Stimulated activated naive CD8-positive, alpha-beta T cell treated with anti-CD3 and anti-CD28 coated beads, Interleukin-15, amount 100 ng/mL, for 72 hours (primary cell): ENCODE measurements at regions not wholly inside any gene's neighbourhood (a gene's known extent, or its start where the extent isn't known, plus 50 kb on each side); places are given as distances from the start of the nearest gene placed in this dataset.
A peak's percentile ranks its signal among the peaks of the same experiment; 100 is the strongest.
"Not testable (repeated sequence)": the region's sequence is repeated elsewhere in the genome, so short reads cannot be mapped to it uniquely, and the experiment has no call there.

Source experiments
- ATAC-seq: fragments of 150-1000 bp; cut with Tn5 transposase; 2 replicates; pipeline ENCODE4 v1.10.0; 2021; ENCODE audit warnings: mild to moderate bottlenecking, moderate library complexity
- DNase-seq, 2 donors: peaks; one replicate each; pipeline ENCODE4 v3.0.0; 2021 to 2022
- H3K27ac Mint-ChIP-seq, 2 donors: one replicate each; pipeline ENCODE4 v1.8.0; 2022; ENCODE audit warnings: mild to moderate bottlenecking in 2 of 2, mixed read lengths in 2 of 2, moderate library complexity in 2 of 2
- H3K27me3 Mint-ChIP-seq: one replicate; pipeline ENCODE4 v1.8.0; 2022; ENCODE audit warnings: mixed read lengths
- H3K4me1 Mint-ChIP-seq: one replicate; pipeline ENCODE4 v1.8.0; 2022; ENCODE audit warnings: mild to moderate bottlenecking, mixed read lengths
- H3K4me3 Mint-ChIP-seq, 2 donors: one replicate each; pipeline ENCODE4 v1.8.0; 2022; ENCODE audit warnings: mild to moderate bottlenecking in 2 of 2, mixed read lengths in 2 of 2, moderate library complexity in 1 of 2
- H3K9me3 Mint-ChIP-seq, 2 donors: one replicate each; pipeline ENCODE4 v1.8.0; 2022; ENCODE audit warnings: mixed read lengths in 2 of 2

DNA sequence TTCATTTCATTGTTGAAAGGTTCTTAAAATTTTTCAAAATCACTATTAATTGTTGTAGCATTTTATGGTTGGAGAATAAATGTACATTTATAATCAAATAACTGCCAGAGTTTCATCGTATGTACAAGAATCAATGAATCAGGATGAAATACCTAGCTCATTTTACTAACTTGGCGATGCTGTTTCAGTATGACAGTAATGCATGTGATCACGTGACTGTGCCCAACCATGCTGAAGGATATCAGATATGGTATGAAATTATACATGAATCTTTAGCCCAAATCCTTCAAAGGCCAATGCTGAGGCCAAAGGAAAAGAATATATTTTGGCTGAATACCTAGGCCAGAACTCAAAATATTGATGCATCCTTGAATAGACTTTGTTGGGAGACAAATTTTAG, 288.3 kb upstream of the TGFBR2 start:
- Mint-ChIP-seq H3K27me3 (no peaks in the 10 kb centered on the region), H3K4me1 (peaks cover 36% of the 10 kb centered on the region), H3K4me3 (no peak overlapping the region), H3K9me3 (peaks cover 0 to 17% of the 10 kb centered on the region in 2 donors), H3K27ac (no peak overlapping the region)
- DNase-seq, result no peak
- no peak for ATAC-seq

DNA sequence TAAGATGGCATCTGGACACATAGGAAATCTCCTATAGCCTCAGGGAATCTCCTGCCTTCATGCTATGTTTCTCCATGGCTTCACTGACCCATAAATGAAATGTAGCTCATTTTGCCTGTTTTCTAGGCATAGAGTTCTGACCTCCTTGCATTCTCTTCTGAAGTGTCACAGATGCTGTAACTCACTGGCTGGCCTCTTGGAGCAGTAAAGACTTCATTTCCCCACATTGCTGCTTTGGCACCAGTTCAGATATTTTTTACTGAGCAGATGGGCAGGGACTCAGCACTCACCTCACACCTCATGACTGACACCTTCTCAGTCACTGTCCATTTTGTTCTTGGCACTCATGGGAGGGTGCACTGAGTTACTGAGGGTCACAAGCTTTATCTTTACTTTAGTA, 286.7 kb upstream of the TGFBR2 start:
- peaks cover 33% of the 10 kb centered on the region for H3K4me1 Mint-ChIP-seq
- DNase-seq (peak; percentile 42 to 56), ATAC-seq (peak; percentile 100)
- no peaks in the 10 kb centered on the region for H3K27me3 Mint-ChIP-seq
- peak overlapping the region in 1 of 2 donors; percentile 91 for H3K27ac Mint-ChIP-seq
- H3K9me3 Mint-ChIP-seq, result peaks cover 0 to 19% of the 10 kb centered on the region in 2 donors
- peak overlapping the region in 1 of 2 donors; percentile 61 for H3K4me3 Mint-ChIP-seq

GRCh38 chr3:30320392-30320791, 286.0 kb upstream of the TGFBR2 start:
- DNase-seq (no peak), ATAC-seq (no peak)
- peaks cover 26% of the 10 kb centered on the region for H3K4me1 Mint-ChIP-seq
- H3K27ac Mint-ChIP-seq, result peak overlapping the region in 1 of 2 donors; percentile 78
- H3K27me3 Mint-ChIP-seq, result no peaks in the 10 kb centered on the region
- H3K9me3 Mint-ChIP-seq, result peaks cover 0 to 19% of the 10 kb centered on the region in 2 donors
- H3K4me3 Mint-ChIP-seq, result no peak overlapping the region

DNA sequence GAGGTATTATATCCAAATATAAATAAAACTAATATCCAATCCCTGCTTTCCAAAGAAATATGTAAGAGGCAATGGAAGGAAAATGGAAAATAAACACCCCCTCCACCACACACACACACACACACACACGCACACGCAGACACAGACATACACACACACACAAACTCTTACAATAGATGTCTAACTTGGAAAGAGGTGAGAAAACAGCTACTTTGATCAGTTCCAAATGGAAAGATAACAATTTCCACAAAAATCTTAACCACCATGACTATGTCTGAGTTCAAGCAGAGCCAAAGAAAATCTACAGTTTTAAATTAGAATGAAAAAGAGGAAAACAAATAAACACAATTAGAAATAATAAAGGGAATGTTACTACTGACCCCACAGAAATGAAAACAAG, 285.3 kb upstream of the TGFBR2 start:
- no peak for DNase-seq
- no peaks in the 10 kb centered on the region for H3K27me3 Mint-ChIP-seq
- no peak overlapping the region for H3K4me3 Mint-ChIP-seq
- no peak for ATAC-seq
- no peak overlapping the region for H3K27ac Mint-ChIP-seq
- H3K4me1 Mint-ChIP-seq, result peaks cover 19% of the 10 kb centered on the region
- peaks cover 0 to 19% of the 10 kb centered on the region in 2 donors for H3K9me3 Mint-ChIP-seq

GRCh38 chr3:30323649-30324048, 282.8 kb upstream of the TGFBR2 start:
- H3K9me3 Mint-ChIP-seq, result peaks cover 0 to 19% of the 10 kb centered on the region in 2 donors
- not testable (repeated sequence) for H3K4me3 Mint-ChIP-seq, H3K27me3 Mint-ChIP-seq, DNase-seq, ATAC-seq
- peaks cover 21% of the 10 kb centered on the region for H3K4me1 Mint-ChIP-seq
- H3K27ac Mint-ChIP-seq, result peak overlapping the region in 1 of 2 donors; percentile 37

- Mint-ChIP-seq H3K27me3 (no peaks in the 10 kb centered on the region), H3K9me3 (peaks cover 0 to 17% of the 10 kb centered on the region in 2 donors), H3K27ac (no peak overlapping the region), H3K4me1 (peaks cover 15% of the 10 kb centered on the region), H3K4me3 (no peak overlapping the region)
- DNase-seq (no peak), ATAC-seq (no peak)
Observed at GRCh38 chr3:30324587-30324986, 281.8 kb upstream of the TGFBR2 start.

DNA sequence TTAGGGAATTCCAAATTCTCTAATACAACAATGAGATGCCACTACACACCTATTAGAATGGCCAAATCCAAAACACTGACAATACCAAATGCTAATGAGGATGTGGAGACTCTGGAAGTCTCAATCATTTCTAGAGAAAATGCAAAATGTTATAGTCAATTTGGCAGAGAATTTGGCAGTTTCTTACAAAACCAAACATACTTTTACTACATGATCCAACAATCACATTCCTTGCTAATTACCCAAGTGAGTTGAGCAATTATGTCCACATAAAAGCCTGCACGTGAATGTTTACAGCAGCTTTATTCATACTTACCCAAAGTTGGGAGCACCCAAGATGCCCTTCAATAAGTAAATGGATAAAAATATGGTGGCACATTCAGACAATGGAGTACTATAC, 278.4 kb upstream of the TGFBR2 start:
- not testable (repeated sequence) for H3K9me3 Mint-ChIP-seq, ATAC-seq, DNase-seq, H3K4me3 Mint-ChIP-seq, H3K27me3 Mint-ChIP-seq, H3K27ac Mint-ChIP-seq
- H3K4me1 Mint-ChIP-seq, result peaks cover 31% of the 10 kb centered on the region

- H3K9me3 Mint-ChIP-seq, H3K4me3 Mint-ChIP-seq, H3K27ac Mint-ChIP-seq, DNase-seq, ATAC-seq, H3K27me3 Mint-ChIP-seq: not testable (repeated sequence)
- H3K4me1 Mint-ChIP-seq, result peaks cover 38% of the 10 kb centered on the region
Observed at GRCh38 chr3:30328935-30329334, 277.5 kb upstream of the TGFBR2 start.

DNA sequence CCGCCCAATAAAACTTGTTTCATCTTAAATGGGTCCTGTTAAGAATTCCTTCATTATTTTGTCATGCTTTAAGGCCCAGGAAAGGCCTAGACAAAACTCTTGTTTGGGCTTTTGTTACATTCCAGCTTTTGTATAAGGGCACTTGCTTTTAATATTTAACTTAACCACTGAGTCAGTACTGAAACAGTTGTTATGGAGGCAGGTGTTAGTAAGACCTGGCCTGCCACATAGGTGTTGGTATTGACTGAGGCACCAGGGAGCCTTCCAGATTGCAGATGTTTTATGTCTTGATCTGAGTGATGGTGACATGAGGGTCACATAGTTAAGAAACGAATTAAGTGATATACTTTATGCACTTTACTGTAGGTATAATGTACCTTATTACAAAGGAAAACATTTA, 274.9 kb upstream of the TGFBR2 start:
- ATAC-seq (peak; percentile 81), DNase-seq (peak in 1 of 2 donors; percentile 33)
- no peaks in the 10 kb centered on the region for H3K9me3 Mint-ChIP-seq
- peak overlapping the region in 1 of 2 donors; percentile 74 for H3K27ac Mint-ChIP-seq
- H3K4me1 Mint-ChIP-seq, result peaks cover 38% of the 10 kb centered on the region
- no peaks in the 10 kb centered on the region for H3K27me3 Mint-ChIP-seq
- no peak overlapping the region for H3K4me3 Mint-ChIP-seq

GRCh38 chr3:30332196-30333021, 274.0 kb upstream of the TGFBR2 start:
- Mint-ChIP-seq H3K27me3 (no peaks in the 10 kb centered on the region), H3K4me3 (peak overlapping the region; percentile 83 to 85), H3K9me3 (no peaks in the 10 kb centered on the region), H3K4me1 (peaks cover 38% of the 10 kb centered on the region), H3K27ac (peak overlapping the region; percentile 78 to 95)
- DNase-seq, result no peak
- ATAC-seq, result peak; percentile 80

DNA sequence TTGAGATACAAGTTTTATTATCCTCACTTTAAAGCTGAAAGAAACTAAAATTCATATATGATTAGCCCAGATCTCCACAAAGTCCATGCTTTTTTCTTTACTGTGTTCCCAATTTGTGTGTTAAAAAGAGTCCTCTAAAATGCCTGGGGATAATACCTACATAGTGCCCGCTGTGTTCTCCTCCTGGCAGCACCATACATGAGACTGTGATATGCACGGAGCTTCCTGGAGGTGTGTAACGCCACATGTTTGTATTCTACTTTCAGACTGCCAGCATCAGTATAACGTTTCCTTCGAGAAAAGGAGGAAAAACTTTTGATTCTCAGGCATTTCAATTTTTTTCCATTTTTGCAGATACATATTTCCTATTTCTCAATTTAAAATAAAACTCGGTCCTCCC, 273.3 kb upstream of the TGFBR2 start:
- DNase-seq, result no peak
- peak overlapping the region; percentile 83 to 85 for H3K4me3 Mint-ChIP-seq
- H3K27ac Mint-ChIP-seq, result peak overlapping the region; percentile 34 to 49
- no peak for ATAC-seq
- H3K4me1 Mint-ChIP-seq, result peaks cover 36% of the 10 kb centered on the region
- no peaks in the 10 kb centered on the region for H3K27me3 Mint-ChIP-seq
- no peaks in the 10 kb centered on the region for H3K9me3 Mint-ChIP-seq

DNA sequence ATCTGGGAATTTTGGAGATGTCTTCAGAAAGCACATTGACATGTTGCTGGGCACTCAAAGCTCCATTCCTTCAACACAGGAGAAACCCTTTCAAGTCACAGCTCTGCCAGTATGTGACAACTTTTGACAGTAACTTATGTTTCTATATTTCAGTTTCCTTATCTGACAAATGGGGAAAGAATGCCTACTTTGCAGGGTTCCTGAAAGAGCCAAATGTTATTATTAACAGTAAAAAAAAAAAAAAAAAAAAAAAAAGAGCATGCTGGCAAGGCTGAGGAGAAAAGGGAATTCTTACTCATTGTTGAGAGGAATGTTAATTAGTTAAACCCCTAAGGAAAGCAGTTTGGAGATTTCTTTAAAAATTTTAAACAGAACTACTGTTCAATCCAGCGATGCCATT, 272.5 kb upstream of the TGFBR2 start:
- ATAC-seq (no peak), DNase-seq (no peak)
- H3K4me3 Mint-ChIP-seq, result no peak overlapping the region
- no peaks in the 10 kb centered on the region for H3K27me3 Mint-ChIP-seq
- H3K4me1 Mint-ChIP-seq, result peaks cover 34% of the 10 kb centered on the region
- no peaks in the 10 kb centered on the region for H3K9me3 Mint-ChIP-seq
- no peak overlapping the region for H3K27ac Mint-ChIP-seq

GRCh38 chr3:30340500-30340899, 265.9 kb upstream of the TGFBR2 start:
- ATAC-seq (no peak), DNase-seq (no peak)
- no peaks in the 10 kb centered on the region for H3K27me3 Mint-ChIP-seq
- H3K4me1 Mint-ChIP-seq, result peaks cover 42% of the 10 kb centered on the region
- H3K9me3 Mint-ChIP-seq, result no peaks in the 10 kb centered on the region
- no peak overlapping the region for H3K27ac Mint-ChIP-seq
- no peak overlapping the region for H3K4me3 Mint-ChIP-seq

DNA sequence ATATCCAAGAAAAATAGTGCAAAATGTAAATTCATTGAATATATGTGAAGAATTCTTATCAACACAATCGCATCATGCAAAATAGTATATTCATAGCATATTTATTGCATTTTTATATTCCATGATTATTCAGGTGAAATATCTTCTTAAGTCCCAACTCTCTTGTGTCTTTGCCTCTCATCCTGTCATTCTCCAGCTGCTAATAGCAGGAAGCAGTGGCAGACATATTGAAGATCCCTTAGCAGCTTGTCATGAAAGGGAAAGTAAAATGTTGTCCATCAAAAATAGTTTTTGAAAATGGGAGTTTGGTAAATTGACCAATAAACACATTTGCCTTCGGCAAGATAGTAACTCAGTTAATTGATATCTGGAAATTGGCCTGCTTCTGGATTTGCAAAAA, 265.3 kb upstream of the TGFBR2 start:
- ATAC-seq, result no peak
- Mint-ChIP-seq H3K4me3 (no peak overlapping the region), H3K4me1 (peaks cover 47% of the 10 kb centered on the region), H3K27ac (no peak overlapping the region), H3K27me3 (no peaks in the 10 kb centered on the region), H3K9me3 (no peaks in the 10 kb centered on the region)
- no peak for DNase-seq

DNA sequence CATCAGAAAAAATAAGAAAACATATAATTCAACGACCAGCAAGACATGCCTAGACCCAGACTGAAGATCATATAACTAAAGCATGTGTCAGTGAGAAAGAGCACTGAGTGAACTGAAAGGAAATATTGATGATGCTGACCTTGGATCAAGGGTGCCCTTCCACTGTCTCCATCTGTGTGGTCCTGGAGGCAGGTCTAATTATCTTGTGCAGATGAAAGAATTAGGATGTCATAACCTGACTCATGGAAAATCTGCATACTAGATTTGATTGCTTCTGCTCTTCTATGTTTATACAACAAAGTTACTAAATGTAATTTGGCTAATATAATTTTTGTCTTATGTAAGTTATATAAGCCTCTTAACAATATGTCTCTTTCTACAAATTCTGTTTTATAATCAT, 264.6 kb upstream of the TGFBR2 start:
- Mint-ChIP-seq H3K4me1 (peaks cover 55% of the 10 kb centered on the region), H3K27me3 (no peaks in the 10 kb centered on the region), H3K9me3 (no peaks in the 10 kb centered on the region)

GRCh38 chr3:30342318-30343060, 263.9 kb upstream of the TGFBR2 start:
- H3K27me3 Mint-ChIP-seq, result no peaks in the 10 kb centered on the region
- H3K4me3 Mint-ChIP-seq, result peak overlapping the region in 1 of 2 donors; percentile 18
- ATAC-seq, result peak; percentile 79
- peak in 1 of 2 donors; percentile 33 for DNase-seq
- H3K27ac Mint-ChIP-seq, result peak overlapping the region in 1 of 2 donors; percentile 7
- H3K9me3 Mint-ChIP-seq, result no peaks in the 10 kb centered on the region
- H3K4me1 Mint-ChIP-seq, result peaks cover 61% of the 10 kb centered on the region

More for the DNA sequence above, 264.6 kb upstream of the TGFBR2 start:
- DNase-seq (no peak), ATAC-seq (peak; percentile 55)
- H3K4me3 Mint-ChIP-seq, result no peak overlapping the region
- no peak overlapping the region for H3K27ac Mint-ChIP-seq
